ENCODE measurements at regions not wholly inside any gene's neighbourhood (a gene's known extent, or its start where the extent isn't known, plus 50 kb on each side); places are given as distances from the start of the nearest gene placed in this dataset.

DNA sequence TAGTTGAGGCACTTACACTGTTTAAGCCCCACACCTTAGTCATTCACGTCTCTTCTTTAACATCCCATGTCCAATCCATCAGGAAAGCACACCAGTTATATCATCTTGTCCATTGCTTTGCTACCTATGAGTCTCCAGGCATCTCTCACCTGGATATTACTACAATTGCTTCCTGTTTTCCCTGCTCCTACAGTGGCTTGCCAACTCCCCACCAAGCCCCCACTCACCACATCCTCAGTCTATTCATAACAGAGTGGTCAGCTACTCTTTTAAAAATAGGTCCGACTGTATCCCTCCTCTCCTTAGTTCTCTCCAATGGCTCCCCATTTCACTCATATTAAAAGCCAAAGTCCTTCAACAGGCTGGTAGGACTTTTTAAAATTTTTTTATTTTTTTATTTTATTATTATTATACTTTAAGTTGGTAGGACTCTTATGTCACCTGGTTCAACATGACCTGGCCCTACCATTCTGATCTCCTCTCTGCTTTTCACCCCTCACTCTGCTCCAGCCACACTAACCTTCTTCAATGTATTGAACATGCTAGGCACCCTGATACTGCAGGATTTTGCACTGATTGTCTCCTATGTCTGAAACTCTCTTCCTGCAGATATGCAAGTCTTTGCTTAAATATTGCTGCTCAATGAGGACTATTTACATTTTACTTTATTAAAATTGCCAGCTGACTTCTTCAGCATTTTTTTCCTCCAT lies 253.2 kb downstream of the CYRIA start:
- ChIA-PET POLR2A (no interaction called here), CTCF (interaction anchor here (0.9 kb wide), 1 partner anchor 13 kb away, joined by 4 read pairs; no protein-coding TSS in a partner anchor)

DNA sequence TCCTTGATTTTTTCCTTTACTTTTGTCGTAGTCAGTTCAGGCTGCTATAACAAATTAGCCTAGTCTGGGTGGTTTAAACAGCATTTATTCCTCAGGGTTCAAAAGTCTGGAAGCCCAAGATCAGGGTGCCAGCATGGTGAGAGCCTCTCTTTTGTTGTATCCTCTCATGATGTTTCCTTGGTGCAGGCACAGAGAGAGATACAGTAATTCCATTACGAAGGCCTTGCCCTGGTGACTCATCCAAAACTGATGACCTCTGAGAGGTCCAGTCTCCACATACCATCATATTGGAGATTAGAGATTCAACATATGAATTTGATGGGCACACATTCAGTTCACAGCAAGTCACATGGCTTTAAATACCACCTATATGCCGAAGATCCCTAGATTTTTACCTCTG lies 253.8 kb downstream of the CYRIA start:
- H3K79me2 ChIP-seq (ENCODE audit: insufficient read depth) = no peaks in the 10 kb centered on the region
- no peak overlapping the region for H3K4me3 ChIP-seq (ENCODE audit: low read depth in 2 of 2, low read length in 1 of 2)
- H3K4me1 ChIP-seq (ENCODE audit: control insufficient read depth in 1 of 2, insufficient read depth in 2 of 2, low read depth in 1 of 2, low read length in 1 of 2) = peaks cover 0 to 2% of the 10 kb centered on the region in 2 experiments; a peak in 1 of 4 replicates
- no peak for TF ChIP-seq TAF1 (IDR thresholded peaks at IDR 0.05; ENCODE audit: borderline replicate concordance, low read depth, low read length)
- TF ChIP-seq MEF2A (IDR thresholded peaks at IDR 0.05; ENCODE audit: borderline replicate concordance, low read depth) = no peak
- no peak for TF ChIP-seq NFIC (IDR thresholded peaks at IDR 0.05; ENCODE audit: borderline replicate concordance)
- no peak for TF ChIP-seq TEAD4 (IDR thresholded peaks at IDR 0.05; ENCODE audit: borderline replicate concordance, insufficient read depth)
- no peak for TF ChIP-seq REST (IDR thresholded peaks at IDR 0.05; ENCODE audit: low read depth, low read length)
- TF ChIP-seq RXRA (IDR thresholded peaks at IDR 0.05; ENCODE audit: borderline replicate concordance, low read depth) = no peak
- TF ChIP-seq SIN3A (IDR thresholded peaks at IDR 0.05; ENCODE audit: borderline replicate concordance, low read depth, low read length) = no peak
- no peak for TF ChIP-seq GATA2 (CRISPR knock-in tag; IDR thresholded peaks at IDR 0.05)
- TF ChIP-seq RCOR1 (IDR thresholded peaks at IDR 0.05; ENCODE audit: low read length) = no peak
- TF ChIP-seq GABPA (IDR thresholded peaks at IDR 0.05; ENCODE audit: low read depth) = no peak
- TF ChIP-seq EZH2phosphoT487 (IDR thresholded peaks at IDR 0.05; ENCODE audit: borderline replicate concordance, low read depth) = no peak
- TF ChIP-seq SMC3 (IDR thresholded peaks at IDR 0.05; ENCODE audit: low read depth, low read length) = no peak
- TF ChIP-seq NRF1 (IDR thresholded peaks at IDR 0.05; ENCODE audit: low read depth, low read length) = no peak
- no peak for TF ChIP-seq FOXJ3 (CRISPR knock-in tag; IDR thresholded peaks at IDR 0.05)
- TF ChIP-seq EP300 (IDR thresholded peaks at IDR 0.05; ENCODE audit: borderline replicate concordance in 1 of 2, low read depth in 1 of 2, low read length in 1 of 2) = no peak
- no peak for TF ChIP-seq YY1 (IDR thresholded peaks at IDR 0.05; ENCODE audit: low read depth)
- no peak overlapping the region for H3K27ac ChIP-seq (ENCODE audit: low read depth in 2 of 2, low read length in 1 of 2)
- H3K36me3 ChIP-seq (replicated peaks in 1 of 2; ENCODE audit: control insufficient read depth in 1 of 2, insufficient read depth in 2 of 2, low read length in 1 of 2) = no peaks in the 10 kb centered on the region
- H3K4me2 ChIP-seq = no peak overlapping the region
- no peak overlapping the region for H2AFZ ChIP-seq (ENCODE audit: low read depth)
- ChIA-PET CTCF (no interaction called here), POLR2A (no interaction called here)
- no peaks in the 10 kb centered on the region for H3F3A ChIP-seq (replicated peaks; ENCODE audit: insufficient read depth)
- H3K9me3 ChIP-seq = peaks cover 5% of the 10 kb centered on the region; the same call in 1 of the 2 replicates
- 16% methylated on average over 3 of the region's 3 CpGs for WGBS (ENCODE audit: low lambda C conversion rate)
- no peaks in the 10 kb centered on the region for H4K20me1 ChIP-seq (ENCODE audit: insufficient read depth)
- H3K27me3 ChIP-seq (ENCODE audit: insufficient read depth) = no peaks in the 10 kb centered on the region
- no peak for DNase-seq
- H3K9me2 ChIP-seq = no peaks in the 10 kb centered on the region
- no peak overlapping the region for H3K9ac ChIP-seq

More for the DNA sequence above, 253.2 kb downstream of the CYRIA start:
- Histone ChIP-seq H2AFZ (ENCODE audit: low read depth) (no peak overlapping the region), H3K27ac (ENCODE audit: low read depth in 2 of 2, low read length in 1 of 2) (no peak overlapping the region), H4K20me1 (ENCODE audit: insufficient read depth) (no peaks in the 10 kb centered on the region), H3K4me3 (ENCODE audit: low read depth in 2 of 2, low read length in 1 of 2) (no peak overlapping the region), H3K4me1 (ENCODE audit: control insufficient read depth in 1 of 2, insufficient read depth in 2 of 2, low read depth in 1 of 2, low read length in 1 of 2) (peaks cover 0 to 2% of the 10 kb centered on the region in 2 experiments; a peak in 1 of 4 replicates), H3K36me3 (replicated peaks in 1 of 2; ENCODE audit: control insufficient read depth in 1 of 2, insufficient read depth in 2 of 2, low read length in 1 of 2) (no peaks in the 10 kb centered on the region), H3K9me2 (no peaks in the 10 kb centered on the region), H3K27me3 (ENCODE audit: insufficient read depth) (no peaks in the 10 kb centered on the region), H3K9ac (no peak overlapping the region), H3K4me2 (no peak overlapping the region), H3F3A (replicated peaks; ENCODE audit: insufficient read depth) (no peaks in the 10 kb centered on the region), H3K9me3 (peaks cover 8% of the 10 kb centered on the region; the same call in 1 of the 2 replicates), H3K79me2 (ENCODE audit: insufficient read depth) (no peaks in the 10 kb centered on the region)
- DNase-seq = no peak
- TF ChIP-seq TAF1 (IDR thresholded peaks at IDR 0.05; ENCODE audit: borderline replicate concordance, low read depth, low read length) (no peak), RCOR1 (IDR thresholded peaks at IDR 0.05; ENCODE audit: low read length) (no peak), RFX5 (IDR thresholded peaks at IDR 0.05; ENCODE audit: low read length) (no peak), NFIC (IDR thresholded peaks at IDR 0.05; ENCODE audit: borderline replicate concordance) (no peak), MAX (IDR thresholded peaks at IDR 0.05; ENCODE audit: low read depth) (no peak), MXI1 (IDR thresholded peaks at IDR 0.05; ENCODE audit: low read depth, low read length) (no peak), FOXM1 (IDR thresholded peaks at IDR 0.05; ENCODE audit: low read depth) (no peak), YY1 (IDR thresholded peaks at IDR 0.05; ENCODE audit: low read depth) (no peak), RAD21 (IDR thresholded peaks at IDR 0.05; ENCODE audit: low read length) (no peak)
- TF ChIP-seq, protein P1, sequence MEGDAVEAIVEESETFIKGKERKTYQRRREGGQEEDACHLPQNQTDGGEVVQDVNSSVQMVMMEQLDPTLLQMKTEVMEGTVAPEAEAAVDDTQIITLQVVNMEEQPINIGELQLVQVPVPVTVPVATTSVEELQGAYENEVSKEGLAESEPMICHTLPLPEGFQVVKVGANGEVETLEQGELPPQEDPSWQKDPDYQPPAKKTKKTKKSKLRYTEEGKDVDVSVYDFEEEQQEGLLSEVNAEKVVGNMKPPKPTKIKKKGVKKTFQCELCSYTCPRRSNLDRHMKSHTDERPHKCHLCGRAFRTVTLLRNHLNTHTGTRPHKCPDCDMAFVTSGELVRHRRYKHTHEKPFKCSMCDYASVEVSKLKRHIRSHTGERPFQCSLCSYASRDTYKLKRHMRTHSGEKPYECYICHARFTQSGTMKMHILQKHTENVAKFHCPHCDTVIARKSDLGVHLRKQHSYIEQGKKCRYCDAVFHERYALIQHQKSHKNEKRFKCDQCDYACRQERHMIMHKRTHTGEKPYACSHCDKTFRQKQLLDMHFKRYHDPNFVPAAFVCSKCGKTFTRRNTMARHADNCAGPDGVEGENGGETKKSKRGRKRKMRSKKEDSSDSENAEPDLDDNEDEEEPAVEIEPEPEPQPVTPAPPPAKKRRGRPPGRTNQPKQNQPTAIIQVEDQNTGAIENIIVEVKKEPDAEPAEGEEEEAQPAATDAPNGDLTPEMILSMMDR (IDR thresholded peaks at IDR 0.05) = no peak
- 20% methylated on average over 2 of the region's 2 CpGs for WGBS (ENCODE audit: low lambda C conversion rate)
